Lower lobe of right lung (tissue), 2 donors: ENCODE measurements at regions not wholly inside any gene's neighbourhood (a gene's known extent, or its start where the extent isn't known, plus 50 kb on each side); places are given as distances from the start of the nearest gene placed in this dataset.

Experiments
- ATAC-seq, 2 donors: fragments of 200-7000 bp; cut with Tn5 transposase; one replicate each; pipeline ENCODE4 v1.9.1; 2020 to 2022; ENCODE audit warnings: mild to moderate bottlenecking in 2 of 2, moderate library complexity in 2 of 2
- DNase-seq: peaks from one replicate; pipeline ENCODE4 v3.0.0-alpha.2; 2020
- H3K27ac ChIP-seq: fragments of 200-600 bp; one replicate; pipeline ENCODE4 v1.8.0; 2022
- H3K27me3 ChIP-seq: fragments of 200-600 bp; one replicate; pipeline ENCODE4 v1.8.0; 2022; ENCODE audit warnings: low read depth
- H3K36me3 ChIP-seq: fragments of 200-600 bp; one replicate; pipeline ENCODE4 v1.8.0; 2022; ENCODE audit warnings: mild to moderate bottlenecking
- H3K4me1 ChIP-seq: fragments of 200-600 bp; one replicate; pipeline ENCODE4 v1.8.0; 2022
- H3K4me3 ChIP-seq: fragments of 200-600 bp; one replicate; pipeline ENCODE4 v1.8.0; 2022; ENCODE audit warnings: mild to moderate bottlenecking
- H3K9me3 ChIP-seq: fragments of 200-600 bp; one replicate; pipeline ENCODE4 v1.8.0; 2022
- CTCF ChIP-seq: fragments of 200-600 bp; IDR thresholded peaks from one replicate; pipeline ENCODE4 v1.8.0; 2022; ENCODE audit warnings: antibody characterized with exemption, mild to moderate bottlenecking
- intact Hi-C: fragments of 100-400 bp; cut with DNase I; formaldehyde crosslinking; loops from one replicate; pipeline ENCODE4 v1.11.0; 2022
- donor health status: DM: no; HTN: yes; CAD: no; lungs with severe emphysema.

GRCh38 chr20:17024513-17025119, 202.2 kb upstream of the PCSK2 start:
- TF ChIP-seq CTCF = no peak
- ATAC-seq = peak; percentile 79 to 88
- H3K4me1 ChIP-seq = no peaks in the 10 kb centered on the region
- no peak for DNase-seq
- no peaks in the 10 kb centered on the region for H3K27me3 ChIP-seq
- no peaks in the 10 kb centered on the region for H3K36me3 ChIP-seq
- intact Hi-C loops = no loop called here
- no peaks in the 10 kb centered on the region for H3K9me3 ChIP-seq
- H3K4me3 ChIP-seq = no peak overlapping the region
- no peak overlapping the region for H3K27ac ChIP-seq

- no peak for TF ChIP-seq CTCF
- intact Hi-C loops = no loop called here
- Histone ChIP-seq H3K4me3 (no peak overlapping the region), H3K4me1 (no peaks in the 10 kb centered on the region), H3K36me3 (no peaks in the 10 kb centered on the region), H3K9me3 (no peaks in the 10 kb centered on the region), H3K27ac (no peak overlapping the region), H3K27me3 (no peaks in the 10 kb centered on the region)
- ATAC-seq (no peak), DNase-seq (no peak)
Observed at GRCh38 chr20:17026346-17026745, 200.5 kb upstream of the PCSK2 start.

GRCh38 chr20:17029698-17030097, 197.1 kb upstream of the PCSK2 start:
- intact Hi-C loops = no loop called here

GRCh38 chr20:17036541-17036940, 190.3 kb upstream of the PCSK2 start:
- DNase-seq = no peak
- no peak overlapping the region for H3K27ac ChIP-seq
- intact Hi-C loops = no loop called here
- no peaks in the 10 kb centered on the region for H3K9me3 ChIP-seq
- peak in 1 of 2 donors; percentile 61 for ATAC-seq
- H3K27me3 ChIP-seq = no peaks in the 10 kb centered on the region
- no peaks in the 10 kb centered on the region for H3K4me1 ChIP-seq
- H3K4me3 ChIP-seq = no peak overlapping the region
- no peak for TF ChIP-seq CTCF
- no peaks in the 10 kb centered on the region for H3K36me3 ChIP-seq

More at GRCh38 chr20:17029698-17030097, 197.1 kb upstream of the PCSK2 start:
- Histone ChIP-seq H3K36me3 (no peaks in the 10 kb centered on the region), H3K27ac (no peak overlapping the region), H3K4me1 (no peaks in the 10 kb centered on the region), H3K4me3 (no peak overlapping the region), H3K27me3 (no peaks in the 10 kb centered on the region), H3K9me3 (no peaks in the 10 kb centered on the region)
- ATAC-seq (peak in 1 of 2 donors; percentile 53), DNase-seq (no peak)
- TF ChIP-seq CTCF = no peak

- H3K27me3 ChIP-seq = no peaks in the 10 kb centered on the region
- no peak overlapping the region for H3K27ac ChIP-seq
- intact Hi-C loops = no loop called here
- H3K9me3 ChIP-seq = no peaks in the 10 kb centered on the region
- H3K4me3 ChIP-seq = no peak overlapping the region
- no peaks in the 10 kb centered on the region for H3K4me1 ChIP-seq
- DNase-seq (no peak), ATAC-seq (no peak)
- no peaks in the 10 kb centered on the region for H3K36me3 ChIP-seq
- TF ChIP-seq CTCF = no peak
Observed at GRCh38 chr20:17042122-17042521, 184.7 kb upstream of the PCSK2 start.

- TF ChIP-seq CTCF = no peak
- Histone ChIP-seq H3K4me1 (no peaks in the 10 kb centered on the region), H3K27ac (no peak overlapping the region), H3K9me3 (no peaks in the 10 kb centered on the region), H3K4me3 (no peak overlapping the region), H3K36me3 (no peaks in the 10 kb centered on the region), H3K27me3 (no peaks in the 10 kb centered on the region)
- DNase-seq (no peak), ATAC-seq (peak; percentile 93 to 97)
- intact Hi-C loops = no loop called here
Observed at GRCh38 chr20:17043323-17043722, 183.5 kb upstream of the PCSK2 start.
